ENCODE measurements at regions not wholly inside any gene's neighbourhood (a gene's known extent, or its start where the extent isn't known, plus 50 kb on each side); places are given as distances from the start of the nearest gene placed in this dataset.
"Not testable (repeated sequence)": the region's sequence is repeated elsewhere in the genome, so short reads cannot be mapped to it uniquely, and the experiment has no call there.

- no peak for ATAC-seq
Observed at GRCh38 chr5:144773628-144774027, 603.0 kb downstream of the KCTD16 start.

GRCh38 chr5:144771802-144772201 lies 601.1 kb downstream of the KCTD16 start:
- no peak for ATAC-seq

GRCh38 chr5:144742361-144742760 lies 571.7 kb downstream of the KCTD16 start:
- no peak for ATAC-seq

- no peak for ATAC-seq
Observed at GRCh38 chr5:144731786-144732185, 561.1 kb downstream of the KCTD16 start.

- no peak for ATAC-seq
Observed at GRCh38 chr5:144712090-144712489, 541.4 kb downstream of the KCTD16 start.

GRCh38 chr5:144711172-144711571 lies 540.5 kb downstream of the KCTD16 start:
- no peak for ATAC-seq

- ATAC-seq: no peak
Observed at GRCh38 chr5:144710637-144711036, 540.0 kb downstream of the KCTD16 start.

GRCh38 chr5:144703776-144704175 lies 533.1 kb downstream of the KCTD16 start:
- ATAC-seq: no peak

GRCh38 chr5:144698484-144698883 lies 527.8 kb downstream of the KCTD16 start:
- ATAC-seq: no peak

GRCh38 chr5:144697847-144698262 lies 527.2 kb downstream of the KCTD16 start:
- no peak for ATAC-seq

GRCh38 chr5:144691936-144692335 lies 521.3 kb downstream of the KCTD16 start:
- ATAC-seq: no peak

GRCh38 chr5:144684899-144685298 lies 514.2 kb downstream of the KCTD16 start:
- ATAC-seq: no peak

GRCh38 chr5:144680711-144681110 lies 510.0 kb downstream of the KCTD16 start:
- ATAC-seq: no peak

- ATAC-seq: no peak
Observed at GRCh38 chr5:144671066-144671465, 500.4 kb downstream of the KCTD16 start.

GRCh38 chr5:144659634-144660227 lies 489.1 kb downstream of the KCTD16 start:
- no peak for ATAC-seq

GRCh38 chr5:144644317-144644716 lies 473.6 kb downstream of the KCTD16 start:
- no peak for ATAC-seq

- ATAC-seq: no peak
Observed at GRCh38 chr5:144638787-144639186, 468.1 kb downstream of the KCTD16 start.

GRCh38 chr5:144634138-144634537 lies 463.5 kb downstream of the KCTD16 start:
- no peak for ATAC-seq

GRCh38 chr5:144598451-144599068 lies 427.9 kb downstream of the KCTD16 start:
- ATAC-seq: no peak

GRCh38 chr5:144596517-144596916 lies 425.8 kb downstream of the KCTD16 start:
- ATAC-seq: no peak

- no peak for ATAC-seq
Observed at GRCh38 chr5:144594919-144595318, 424.2 kb downstream of the KCTD16 start.

- ATAC-seq: not testable (repeated sequence)
Observed at GRCh38 chr5:144594234-144594633, 423.6 kb downstream of the KCTD16 start.

- ATAC-seq: no peak
Observed at GRCh38 chr5:144585681-144586080, 415.0 kb downstream of the KCTD16 start.

GRCh38 chr5:144583541-144584449 lies 413.1 kb downstream of the KCTD16 start:
- ATAC-seq: no peak
